ENCODE measurements at regions not wholly inside any gene's neighbourhood (a gene's known extent, or its start where the extent isn't known, plus 50 kb on each side); places are given as distances from the start of the nearest gene placed in this dataset.

DNA sequence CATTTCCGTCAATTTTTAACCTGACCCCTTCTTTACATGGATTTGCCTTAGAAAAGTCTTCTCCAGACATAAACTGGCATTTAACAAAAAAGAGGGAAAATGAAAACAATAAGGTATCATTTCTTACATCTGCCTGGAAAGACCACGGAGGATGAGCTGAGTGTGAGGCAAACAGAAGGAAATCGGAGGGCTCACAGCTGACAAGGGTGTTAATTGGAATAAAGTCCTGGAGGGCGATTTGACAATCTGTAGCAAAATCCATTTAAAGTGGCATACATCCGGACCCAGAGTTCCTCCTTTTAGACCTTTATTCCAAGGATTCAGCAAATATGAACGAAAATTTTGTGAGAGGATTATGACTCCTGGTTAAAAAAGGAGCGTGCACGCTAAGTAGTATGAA is 179.7 kb upstream of the COPS8 start:
- H3K27ac ChIP-seq = no peak overlapping the region
- no peak overlapping the region for H3K4me3 ChIP-seq
- H3K9me3 ChIP-seq (ENCODE audit: low read depth) = no peaks in the 10 kb centered on the region
- no peaks in the 10 kb centered on the region for H3K36me3 ChIP-seq
- no peak for DNase-seq (ENCODE audit: low read depth in 1 of 2, low spot score in 1 of 2)
- no peaks in the 10 kb centered on the region for H3K27me3 ChIP-seq
- H3K4me1 ChIP-seq (ENCODE audit: low read depth) = no peaks in the 10 kb centered on the region
- TF ChIP-seq, protein P1, sequence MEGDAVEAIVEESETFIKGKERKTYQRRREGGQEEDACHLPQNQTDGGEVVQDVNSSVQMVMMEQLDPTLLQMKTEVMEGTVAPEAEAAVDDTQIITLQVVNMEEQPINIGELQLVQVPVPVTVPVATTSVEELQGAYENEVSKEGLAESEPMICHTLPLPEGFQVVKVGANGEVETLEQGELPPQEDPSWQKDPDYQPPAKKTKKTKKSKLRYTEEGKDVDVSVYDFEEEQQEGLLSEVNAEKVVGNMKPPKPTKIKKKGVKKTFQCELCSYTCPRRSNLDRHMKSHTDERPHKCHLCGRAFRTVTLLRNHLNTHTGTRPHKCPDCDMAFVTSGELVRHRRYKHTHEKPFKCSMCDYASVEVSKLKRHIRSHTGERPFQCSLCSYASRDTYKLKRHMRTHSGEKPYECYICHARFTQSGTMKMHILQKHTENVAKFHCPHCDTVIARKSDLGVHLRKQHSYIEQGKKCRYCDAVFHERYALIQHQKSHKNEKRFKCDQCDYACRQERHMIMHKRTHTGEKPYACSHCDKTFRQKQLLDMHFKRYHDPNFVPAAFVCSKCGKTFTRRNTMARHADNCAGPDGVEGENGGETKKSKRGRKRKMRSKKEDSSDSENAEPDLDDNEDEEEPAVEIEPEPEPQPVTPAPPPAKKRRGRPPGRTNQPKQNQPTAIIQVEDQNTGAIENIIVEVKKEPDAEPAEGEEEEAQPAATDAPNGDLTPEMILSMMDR (IDR thresholded peaks at IDR 0.05; ENCODE audit: low read depth, low read length) = no peak

DNA sequence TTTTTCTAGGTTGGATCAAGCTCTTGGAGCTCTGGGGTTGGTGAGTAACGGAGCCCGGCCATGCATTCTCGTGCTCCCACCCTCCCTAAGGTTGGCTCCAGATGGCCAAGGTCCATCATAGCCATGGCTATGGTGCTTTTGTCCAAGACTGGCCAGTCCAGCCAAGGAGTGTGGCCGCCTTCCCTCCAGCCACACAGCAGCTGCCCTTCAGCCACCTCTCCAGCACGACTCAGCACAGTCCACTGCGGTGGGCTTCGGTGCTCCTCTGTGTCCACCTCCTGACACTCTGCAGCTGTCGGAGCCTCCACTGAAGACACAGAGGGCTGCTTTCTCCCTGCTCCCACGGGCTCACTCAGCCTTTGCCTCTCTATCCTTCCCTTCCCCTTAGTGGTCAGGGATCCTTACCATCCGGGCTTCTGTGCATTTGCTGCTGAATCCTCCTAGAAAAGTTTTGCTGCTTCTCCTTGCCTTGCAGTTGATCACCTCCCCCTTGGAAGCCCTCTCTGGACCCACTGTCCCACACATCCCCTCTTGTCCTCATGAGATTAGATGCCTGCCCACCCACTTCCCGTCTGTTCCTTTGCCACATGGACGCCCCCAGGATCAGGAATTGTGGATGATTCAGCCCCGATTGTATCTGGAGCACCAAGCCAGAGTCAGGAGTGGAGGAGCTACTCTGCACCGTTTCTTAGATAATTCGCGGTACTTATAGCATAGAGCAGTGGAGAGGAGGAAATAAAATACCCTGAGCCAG is 177.1 kb upstream of the COPS8 start:
- DNase-seq (ENCODE audit: low read depth in 1 of 2, low spot score in 1 of 2) = no peak
- Histone ChIP-seq H3K4me3 (no peak overlapping the region), H3K27ac (no peak overlapping the region), H3K36me3 (no peaks in the 10 kb centered on the region), H3K4me1 (ENCODE audit: low read depth) (no peaks in the 10 kb centered on the region), H3K27me3 (no peaks in the 10 kb centered on the region), H3K9me3 (ENCODE audit: low read depth) (no peaks in the 10 kb centered on the region)
- TF ChIP-seq, protein P1 (IDR thresholded peaks at IDR 0.05; ENCODE audit: low read depth, low read length) = no peak

DNA sequence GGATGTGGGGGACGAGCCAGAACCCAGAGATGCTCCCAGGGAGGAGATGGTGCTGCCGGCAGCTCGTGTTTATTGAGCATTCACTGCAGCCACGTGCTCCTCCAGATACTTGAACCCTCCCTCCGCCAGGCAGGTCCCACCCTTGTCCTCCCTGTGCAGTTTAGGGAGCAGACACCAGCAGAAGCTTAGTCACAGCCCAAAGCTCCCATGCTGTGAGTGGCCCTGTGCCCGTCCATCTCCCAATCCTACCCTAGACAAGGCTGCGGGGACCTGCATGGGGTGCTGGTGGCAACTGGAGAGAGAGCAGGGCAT is 176.5 kb upstream of the COPS8 start:
- H3K9me3 ChIP-seq (ENCODE audit: low read depth) = no peaks in the 10 kb centered on the region
- H3K4me1 ChIP-seq (ENCODE audit: low read depth) = no peaks in the 10 kb centered on the region
- H3K27me3 ChIP-seq = no peaks in the 10 kb centered on the region
- no peak overlapping the region for H3K4me3 ChIP-seq
- no peaks in the 10 kb centered on the region for H3K36me3 ChIP-seq
- no peak for DNase-seq (ENCODE audit: low read depth in 1 of 2, low spot score in 1 of 2)
- TF ChIP-seq, protein P1 (IDR thresholded peaks at IDR 0.05; ENCODE audit: low read depth, low read length) = no peak
- no peak overlapping the region for H3K27ac ChIP-seq

DNA sequence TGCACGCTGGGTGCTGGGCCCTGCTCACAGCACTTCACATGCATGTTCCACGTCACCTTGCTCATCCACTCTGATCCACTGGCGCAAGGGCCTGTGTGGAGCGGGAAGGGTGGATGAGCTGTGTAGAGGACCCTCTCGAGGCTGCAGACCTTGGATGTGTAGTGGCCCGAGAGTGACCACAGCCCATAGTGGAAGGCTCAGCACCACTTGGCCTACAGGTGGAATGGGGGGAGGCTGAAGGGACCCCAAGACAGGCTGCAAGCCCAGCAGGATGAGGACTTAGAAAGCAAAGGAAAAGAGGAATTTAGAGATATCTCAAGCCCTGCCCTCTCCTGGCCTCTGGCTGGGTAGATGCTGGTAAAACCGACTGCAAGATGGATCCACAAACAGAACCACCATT is 175.9 kb upstream of the COPS8 start:
- TF ChIP-seq, protein P1 (IDR thresholded peaks at IDR 0.05; ENCODE audit: low read depth, low read length) = no peak
- Histone ChIP-seq H3K4me3 (no peak overlapping the region), H3K36me3 (no peaks in the 10 kb centered on the region), H3K27ac (no peak overlapping the region), H3K27me3 (no peaks in the 10 kb centered on the region), H3K4me1 (ENCODE audit: low read depth) (no peaks in the 10 kb centered on the region), H3K9me3 (ENCODE audit: low read depth) (no peaks in the 10 kb centered on the region)
- DNase-seq (ENCODE audit: low read depth in 1 of 2, low spot score in 1 of 2) = no peak

DNA sequence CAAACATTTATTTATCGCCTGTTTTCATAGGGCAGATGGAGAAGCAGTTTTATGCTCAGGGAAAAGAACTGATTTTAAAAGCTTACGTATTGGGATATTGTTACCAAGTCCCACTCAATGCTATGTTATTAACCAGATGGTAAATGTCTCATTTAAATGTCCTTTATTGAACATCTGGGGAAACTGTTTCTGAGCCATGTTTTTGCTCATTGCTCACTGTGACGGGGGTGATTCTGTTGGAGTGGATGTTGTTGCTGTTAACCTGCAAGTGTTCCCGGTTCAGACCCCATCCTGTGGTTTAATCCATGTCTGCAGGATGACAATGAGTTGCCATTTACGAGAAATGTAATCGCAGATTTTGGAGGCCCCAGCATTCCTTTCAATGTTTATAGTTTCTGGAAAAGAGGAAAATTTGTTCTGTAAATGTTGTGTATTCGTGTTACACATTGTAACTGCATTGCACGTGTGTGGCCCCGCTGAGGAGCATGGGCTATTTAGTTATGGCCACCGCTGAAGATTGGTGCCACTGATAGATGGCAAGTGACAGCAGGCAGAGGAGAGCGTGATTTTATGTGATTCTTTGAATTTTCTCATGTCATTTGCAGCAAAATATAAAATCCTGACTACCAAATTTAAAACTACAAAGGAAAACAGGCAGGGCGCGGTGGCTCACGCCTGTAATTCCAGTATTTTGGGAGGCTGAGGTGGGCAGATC is 174.8 kb upstream of the COPS8 start:
- TF ChIP-seq, protein P1 (IDR thresholded peaks at IDR 0.05; ENCODE audit: low read depth, low read length) = no peak
- no peak for DNase-seq (ENCODE audit: low read depth in 1 of 2, low spot score in 1 of 2)

More for the DNA sequence above, 174.8 kb upstream of the COPS8 start:
- H3K36me3 ChIP-seq = no peaks in the 10 kb centered on the region
- no peak overlapping the region for H3K27ac ChIP-seq
- no peaks in the 10 kb centered on the region for H3K27me3 ChIP-seq
- no peak overlapping the region for H3K4me3 ChIP-seq
- H3K4me1 ChIP-seq (ENCODE audit: low read depth) = no peaks in the 10 kb centered on the region
- no peaks in the 10 kb centered on the region for H3K9me3 ChIP-seq (ENCODE audit: low read depth)
